MM.1S (cell line): ENCODE measurements at regions not wholly inside any gene's neighbourhood (a gene's known extent, or its start where the extent isn't known, plus 50 kb on each side); places are given as distances from the start of the nearest gene placed in this dataset.

Experiments used
- EZH2 ChIP-seq: fragments of 300-600 bp; sonication (generic); optimal IDR thresholded peaks from 2 replicates; pipeline ENCODE3; 2017; ENCODE audit warnings: low read depth, mild to moderate bottlenecking, antibody characterized with exemption, low read length, mixed read lengths
- EZH2phosphoT487 ChIP-seq: fragments of 300-600 bp; sonication (generic); IDR thresholded peaks from 2 replicates; pipeline ENCODE4 v1.6.1; 2018; ENCODE audit warnings: antibody characterized with exemption, low read length
- TF ChIP-seq, protein P1 (sequence below): fragments of 300-600 bp; sonication (generic); IDR thresholded peaks from 2 replicates; pipeline ENCODE4 v1.5.1; 2016; ENCODE audit warnings: antibody characterized with exemption, low read length, mixed read lengths

DNA sequence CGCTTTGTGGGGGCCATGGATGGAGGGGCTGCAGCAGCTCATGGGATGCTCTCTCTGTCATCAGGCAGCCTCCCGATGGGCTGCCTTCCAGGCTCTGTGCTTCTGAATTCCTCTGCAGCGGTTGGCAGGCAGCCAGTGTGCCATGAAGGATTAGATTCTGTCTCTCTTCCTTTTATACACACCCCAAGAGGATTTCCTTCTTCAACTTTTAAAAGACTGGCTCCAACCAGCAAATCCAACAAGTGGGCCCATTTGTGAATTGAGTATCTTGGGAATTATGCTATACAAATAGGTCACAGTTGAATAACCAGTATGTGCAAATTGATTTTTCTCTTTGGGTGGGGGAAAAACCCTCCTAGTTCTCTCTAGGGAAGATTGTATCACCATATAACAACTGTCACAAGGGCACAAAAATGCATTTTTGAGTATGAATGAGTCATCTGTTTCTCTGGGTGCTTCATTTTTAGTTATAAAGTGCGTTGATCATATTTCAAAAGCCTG is 96.8 kb upstream of the FAT1 start:
- TF ChIP-seq EZH2 (no peak), EZH2phosphoT487 (no peak)
- TF ChIP-seq, protein P1, sequence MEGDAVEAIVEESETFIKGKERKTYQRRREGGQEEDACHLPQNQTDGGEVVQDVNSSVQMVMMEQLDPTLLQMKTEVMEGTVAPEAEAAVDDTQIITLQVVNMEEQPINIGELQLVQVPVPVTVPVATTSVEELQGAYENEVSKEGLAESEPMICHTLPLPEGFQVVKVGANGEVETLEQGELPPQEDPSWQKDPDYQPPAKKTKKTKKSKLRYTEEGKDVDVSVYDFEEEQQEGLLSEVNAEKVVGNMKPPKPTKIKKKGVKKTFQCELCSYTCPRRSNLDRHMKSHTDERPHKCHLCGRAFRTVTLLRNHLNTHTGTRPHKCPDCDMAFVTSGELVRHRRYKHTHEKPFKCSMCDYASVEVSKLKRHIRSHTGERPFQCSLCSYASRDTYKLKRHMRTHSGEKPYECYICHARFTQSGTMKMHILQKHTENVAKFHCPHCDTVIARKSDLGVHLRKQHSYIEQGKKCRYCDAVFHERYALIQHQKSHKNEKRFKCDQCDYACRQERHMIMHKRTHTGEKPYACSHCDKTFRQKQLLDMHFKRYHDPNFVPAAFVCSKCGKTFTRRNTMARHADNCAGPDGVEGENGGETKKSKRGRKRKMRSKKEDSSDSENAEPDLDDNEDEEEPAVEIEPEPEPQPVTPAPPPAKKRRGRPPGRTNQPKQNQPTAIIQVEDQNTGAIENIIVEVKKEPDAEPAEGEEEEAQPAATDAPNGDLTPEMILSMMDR = no peak
